Aorta (tissue), 5 donors: ENCODE measurements at regions not wholly inside any gene's neighbourhood (a gene's known extent, or its start where the extent isn't known, plus 50 kb on each side); places are given as distances from the start of the nearest gene placed in this dataset.
A peak's percentile ranks its signal among the peaks of the same experiment; 100 is the strongest.

Experiments used
- ATAC-seq: fragments of 200-7000 bp; cut with Tn5 transposase; one replicate; pipeline ENCODE4 v1.9.1; 2022; ENCODE audit warnings: moderate library complexity; ENCODE audit not compliant: low FRiP score
- DNase-seq, 2 donors: peaks; one replicate each; pipeline ENCODE4 v3.0.0-alpha.2; 2020
- H3K27ac ChIP-seq, 2 donors: one replicate each; pipeline ENCODE4 v1.5.1; 2013; ENCODE audit warnings: low read length in 2 of 2, mild to moderate bottlenecking in 2 of 2, moderate library complexity in 2 of 2, control low read depth in 1 of 2, inconsistent platforms in 1 of 2, low read depth in 1 of 2
- H3K27me3 ChIP-seq, 2 donors: one replicate each; pipeline ENCODE4 v1.6.1; 2013; ENCODE audit warnings: control low read depth in 1 of 2, low read length in 1 of 2, mild to moderate bottlenecking in 1 of 2, moderate library complexity in 1 of 2; ENCODE audit not compliant: insufficient read depth in 2 of 2, control insufficient read depth in 1 of 2
- H3K36me3 ChIP-seq, 2 donors: one replicate each; pipeline ENCODE4 v1.6.1; 2013; ENCODE audit warnings: control low read depth in 1 of 2, low read length in 1 of 2, mild to moderate bottlenecking in 1 of 2; ENCODE audit not compliant: insufficient read depth in 2 of 2, control insufficient read depth in 1 of 2
- H3K4me1 ChIP-seq, 2 donors: one replicate each; pipeline ENCODE4 v1.6.1; 2013; ENCODE audit warnings: low read length in 2 of 2, control low read depth in 1 of 2, mild to moderate bottlenecking in 1 of 2, moderate library complexity in 1 of 2; ENCODE audit not compliant: insufficient read depth in 2 of 2, control insufficient read depth in 1 of 2
- H3K4me3 ChIP-seq, 2 donors: one replicate each; pipeline ENCODE4 v1.5.1; 2013; ENCODE audit warnings: low read length in 2 of 2, control low read depth in 1 of 2, mild to moderate bottlenecking in 1 of 2
- H3K9me3 ChIP-seq: one replicate; pipeline ENCODE4 v1.6.1; 2013; ENCODE audit warnings: mild to moderate bottlenecking, low read length; ENCODE audit not compliant: control insufficient read depth
- WGBS, 2 donors: extraction: QIAGEN DNeasy Blood & Tissue Kit; methylation state at CpG; one replicate each; pipeline ENCODE4 v1.1.7; 2013; 5-methylcytosine and 5-hydroxymethylcytosine counted together
- intact Hi-C, 2 donors: fragments of 100-400 bp; cut with DNase I; formaldehyde crosslinking; loops; one replicate each; pipeline versions ENCODE4 v1.14.2 to v1.15.0; 2022
- donor health status: healthy with polysubstance abuse.
- donor health status: Bipolar disorder and iron deficiency.
- donor health status: DM: no; HTN: no; CAD: no.
- donor health status: DM: no; HTN: no; CAD: no.
- donor health status: DM: yes; HTN: yes; CAD: no.

GRCh38 chr13:107721125-107721869 lies 494.0 kb downstream of the LIG4 start:
- intact Hi-C loops: no loop called here

GRCh38 chr13:107716741-107717140 lies 498.6 kb downstream of the LIG4 start:
- Histone ChIP-seq H3K9me3 (no peaks in the 10 kb centered on the region), H3K36me3 (no peaks in the 10 kb centered on the region), H3K4me1 (no peaks in the 10 kb centered on the region), H3K27me3 (peaks cover 0 to 1% of the 10 kb centered on the region in 2 donors), H3K4me3 (no peak overlapping the region), H3K27ac (no peak overlapping the region)
- DNase-seq (no peak), ATAC-seq (no peak)
- WGBS, 2 donors: 73 to 78% methylated on average over 4 of the region's 4 CpGs
- intact Hi-C loops: no loop called here

More at GRCh38 chr13:107721125-107721869, 494.0 kb downstream of the LIG4 start:
- WGBS, 2 donors: 24 to 28% methylated on average over 13 of the region's 13 CpGs
- Histone ChIP-seq H3K27me3 (peaks cover 0 to 1% of the 10 kb centered on the region in 2 donors), H3K4me1 (no peaks in the 10 kb centered on the region), H3K36me3 (no peaks in the 10 kb centered on the region), H3K27ac (no peak overlapping the region), H3K9me3 (peaks cover 1% of the 10 kb centered on the region), H3K4me3 (no peak overlapping the region)
- peak; percentile 47 for ATAC-seq
- DNase-seq: no peak

- no peak overlapping the region for H3K27ac ChIP-seq
- intact Hi-C loops: no loop called here
- H3K9me3 ChIP-seq: no peaks in the 10 kb centered on the region
- no peaks in the 10 kb centered on the region for H3K36me3 ChIP-seq
- no peaks in the 10 kb centered on the region for H3K4me1 ChIP-seq
- no peak overlapping the region for H3K4me3 ChIP-seq
- WGBS, 2 donors: 69 to 71% methylated on average over 7 of the region's 7 CpGs
- peaks cover 0 to 1% of the 10 kb centered on the region in 2 donors for H3K27me3 ChIP-seq
- no peak for DNase-seq
- ATAC-seq: no peak
Observed at GRCh38 chr13:107716241-107716640, 499.1 kb downstream of the LIG4 start.

- Histone ChIP-seq H3K27me3 (peaks cover 0 to 1% of the 10 kb centered on the region in 2 donors), H3K27ac (no peak overlapping the region), H3K4me3 (no peak overlapping the region), H3K36me3 (no peaks in the 10 kb centered on the region), H3K9me3 (no peaks in the 10 kb centered on the region), H3K4me1 (no peaks in the 10 kb centered on the region)
- no peak for ATAC-seq
- intact Hi-C loops: no loop called here
- 88 to 89% methylated on average over 7 of the region's 7 CpGs for WGBS, 2 donors
- no peak for DNase-seq
Observed at GRCh38 chr13:107715496-107715895, 499.8 kb downstream of the LIG4 start.

- Histone ChIP-seq H3K4me1 (no peaks in the 10 kb centered on the region), H3K27ac (no peak overlapping the region), H3K36me3 (no peaks in the 10 kb centered on the region), H3K4me3 (no peak overlapping the region), H3K9me3 (no peaks in the 10 kb centered on the region), H3K27me3 (no peaks in the 10 kb centered on the region)
- intact Hi-C loops: no loop called here
- ATAC-seq (no peak), DNase-seq (no peak)
Observed at GRCh38 chr13:107713314-107713713, 502.0 kb downstream of the LIG4 start.

GRCh38 chr13:107712145-107712860 lies 503.0 kb downstream of the LIG4 start:
- ATAC-seq: no peak
- H3K4me3 ChIP-seq: no peak overlapping the region
- H3K27me3 ChIP-seq: no peaks in the 10 kb centered on the region
- no peaks in the 10 kb centered on the region for H3K9me3 ChIP-seq
- intact Hi-C loops: no loop called here
- WGBS, 2 donors: 65 to 68% methylated on average over 9 of the region's 9 CpGs
- no peaks in the 10 kb centered on the region for H3K4me1 ChIP-seq
- no peaks in the 10 kb centered on the region for H3K36me3 ChIP-seq
- no peak for DNase-seq
- H3K27ac ChIP-seq: no peak overlapping the region

GRCh38 chr13:107690181-107690580 lies 525.2 kb downstream of the LIG4 start:
- peaks cover 2% of the 10 kb centered on the region for H3K9me3 ChIP-seq
- 18 to 21% methylated on average over 2 of the region's 2 CpGs for WGBS, 2 donors
- ATAC-seq (no peak), DNase-seq (no peak)
- no peaks in the 10 kb centered on the region for H3K36me3 ChIP-seq
- H3K27me3 ChIP-seq: no peaks in the 10 kb centered on the region
- intact Hi-C loops: no loop called here
- H3K27ac ChIP-seq: no peak overlapping the region
- no peaks in the 10 kb centered on the region for H3K4me1 ChIP-seq
- H3K4me3 ChIP-seq: no peak overlapping the region

GRCh38 chr13:107685876-107686275 lies 529.5 kb downstream of the LIG4 start:
- Histone ChIP-seq H3K4me1 (no peaks in the 10 kb centered on the region), H3K27ac (no peak overlapping the region), H3K36me3 (no peaks in the 10 kb centered on the region), H3K4me3 (no peak overlapping the region), H3K9me3 (no peaks in the 10 kb centered on the region), H3K27me3 (no peaks in the 10 kb centered on the region)
- intact Hi-C loops: no loop called here
- DNase-seq: no peak
- no peak for ATAC-seq
- 89% methylated on average over 9 of the region's 9 CpGs for WGBS, 2 donors

- 50 to 53% methylated on average over 10 of the region's 10 CpGs for WGBS, 2 donors
- ATAC-seq (no peak), DNase-seq (no peak)
- Histone ChIP-seq H3K27ac (no peak overlapping the region), H3K9me3 (no peaks in the 10 kb centered on the region), H3K36me3 (no peaks in the 10 kb centered on the region), H3K4me3 (no peak overlapping the region), H3K4me1 (no peaks in the 10 kb centered on the region), H3K27me3 (no peaks in the 10 kb centered on the region)
- intact Hi-C loops: no loop called here
Observed at GRCh38 chr13:107681600-107681999, 533.7 kb downstream of the LIG4 start.
